ENCODE measurements at regions not wholly inside any gene's neighbourhood (a gene's known extent, or its start where the extent isn't known, plus 50 kb on each side); places are given as distances from the start of the nearest gene placed in this dataset.

DNA sequence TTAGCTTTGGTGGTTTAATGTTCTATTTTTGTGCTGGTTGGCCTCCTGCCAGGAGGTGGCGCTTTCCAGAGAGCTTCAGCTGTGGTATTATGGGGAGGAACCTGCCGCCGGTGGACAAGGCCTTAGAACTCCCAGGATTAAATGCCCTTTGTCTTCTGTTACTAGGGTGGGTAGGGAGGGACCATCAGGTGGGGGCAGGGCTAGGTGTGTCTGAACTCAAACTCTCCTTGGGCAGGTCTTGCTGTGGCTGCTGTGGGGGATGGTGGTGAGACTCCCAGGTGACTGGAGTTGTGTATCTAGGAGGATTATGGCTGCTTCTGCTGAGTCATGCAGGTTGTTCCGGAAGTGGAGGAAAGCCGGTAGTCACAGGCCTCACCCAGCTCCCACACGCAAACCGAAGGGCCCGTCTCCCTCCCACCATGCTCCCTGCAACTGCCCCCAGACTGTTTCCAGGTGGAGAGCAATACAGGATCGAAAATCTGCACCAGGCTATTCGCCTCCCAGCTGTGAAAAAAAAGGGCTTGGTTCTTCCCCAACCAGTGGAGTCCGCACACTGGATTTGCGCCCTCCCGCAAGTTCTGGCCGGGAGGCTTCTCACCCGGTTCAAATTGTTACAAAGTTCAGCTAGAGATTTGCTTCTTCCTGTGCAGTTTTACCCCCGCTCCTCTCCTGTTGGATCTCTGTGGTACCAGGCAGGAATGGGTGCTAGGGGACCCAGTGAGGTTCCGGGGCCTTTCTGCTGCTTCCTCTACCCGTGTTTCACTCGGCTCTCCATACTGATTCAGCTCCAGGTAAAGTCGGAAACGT, 220.5 kb downstream of the CENPF start:
- DNase-seq (ENCODE audit: low spot score), result no peak

GRCh38 chr1:214824763-214825162, 221.8 kb downstream of the CENPF start:
- TF ChIP-seq CTCF (IDR thresholded peaks at IDR 0.05; ENCODE audit: extremely low read depth, missing control alignments), result no peak
- no peak for DNase-seq (ENCODE audit: low spot score)

More for the DNA sequence above, 220.5 kb downstream of the CENPF start:
- TF ChIP-seq CTCF (IDR thresholded peaks at IDR 0.05; ENCODE audit: extremely low read depth, missing control alignments), result no peak

DNA sequence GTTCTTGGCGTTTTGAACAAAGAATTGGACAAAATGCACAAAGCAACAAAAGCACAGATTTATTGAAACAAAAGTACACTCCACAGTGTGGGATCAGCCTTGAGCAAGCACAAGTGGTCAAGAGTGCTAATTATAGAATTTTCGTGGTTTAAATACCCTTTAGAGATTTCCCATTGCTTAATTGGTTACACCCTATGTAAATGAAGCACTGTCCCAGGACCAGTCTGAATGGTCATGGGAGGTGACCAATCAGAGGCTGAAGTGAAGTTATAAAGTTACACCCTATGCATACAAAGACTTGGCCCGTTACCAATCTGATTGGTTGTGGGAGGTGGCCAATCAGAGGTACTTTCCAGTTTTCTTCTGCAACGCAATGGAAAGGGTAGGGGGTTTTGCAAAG, 223.6 kb downstream of the CENPF start:
- TF ChIP-seq CTCF (IDR thresholded peaks at IDR 0.05; ENCODE audit: extremely low read depth, missing control alignments), result no peak
- DNase-seq (ENCODE audit: low spot score), result no peak

DNA sequence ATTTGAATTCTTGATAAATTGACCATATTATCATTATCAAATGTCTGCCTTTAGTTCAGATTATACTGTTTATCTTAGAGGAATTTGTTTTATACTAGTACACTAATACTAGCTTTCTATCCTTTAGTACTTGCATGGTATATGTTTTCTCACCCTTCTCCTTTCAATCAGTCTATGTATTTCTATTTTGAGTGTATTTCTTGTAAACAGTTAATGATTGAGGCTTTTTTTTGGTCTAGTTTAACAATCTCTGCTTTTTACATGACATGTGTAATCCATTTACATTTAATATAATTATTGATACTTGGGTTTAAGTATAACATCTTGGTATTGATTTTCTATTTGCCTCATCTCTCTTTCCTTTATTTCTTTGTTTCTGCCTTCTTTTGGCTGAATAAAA, 224.9 kb downstream of the CENPF start:
- no peak for DNase-seq (ENCODE audit: low spot score)
- no peak for TF ChIP-seq CTCF (IDR thresholded peaks at IDR 0.05; ENCODE audit: extremely low read depth, missing control alignments)

DNA sequence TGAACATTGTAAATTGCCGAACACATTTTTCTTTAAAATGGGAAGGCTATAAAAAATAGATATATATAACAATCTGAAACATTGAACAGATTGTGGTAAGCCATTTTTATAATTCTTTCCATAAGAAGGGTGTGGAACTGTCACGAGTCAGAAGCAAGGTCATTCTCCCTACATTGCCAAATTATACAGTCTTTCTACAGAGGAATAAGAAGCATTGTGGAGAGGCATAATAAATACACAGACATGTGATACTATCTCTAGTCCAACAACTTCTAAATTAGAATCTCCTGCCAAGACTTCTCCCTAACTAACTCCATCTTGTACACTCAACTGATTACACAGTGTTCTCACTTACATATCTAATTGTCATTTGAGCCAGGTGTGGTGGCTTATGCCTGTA, 227.9 kb downstream of the CENPF start:
- no peak for DNase-seq (ENCODE audit: low spot score)
- TF ChIP-seq CTCF (IDR thresholded peaks at IDR 0.05; ENCODE audit: extremely low read depth, missing control alignments), result no peak

GRCh38 chr1:214831956-214832355, 229.0 kb downstream of the CENPF start:
- no peak for DNase-seq (ENCODE audit: low spot score)
- TF ChIP-seq CTCF (IDR thresholded peaks at IDR 0.05; ENCODE audit: extremely low read depth, missing control alignments), result no peak

DNA sequence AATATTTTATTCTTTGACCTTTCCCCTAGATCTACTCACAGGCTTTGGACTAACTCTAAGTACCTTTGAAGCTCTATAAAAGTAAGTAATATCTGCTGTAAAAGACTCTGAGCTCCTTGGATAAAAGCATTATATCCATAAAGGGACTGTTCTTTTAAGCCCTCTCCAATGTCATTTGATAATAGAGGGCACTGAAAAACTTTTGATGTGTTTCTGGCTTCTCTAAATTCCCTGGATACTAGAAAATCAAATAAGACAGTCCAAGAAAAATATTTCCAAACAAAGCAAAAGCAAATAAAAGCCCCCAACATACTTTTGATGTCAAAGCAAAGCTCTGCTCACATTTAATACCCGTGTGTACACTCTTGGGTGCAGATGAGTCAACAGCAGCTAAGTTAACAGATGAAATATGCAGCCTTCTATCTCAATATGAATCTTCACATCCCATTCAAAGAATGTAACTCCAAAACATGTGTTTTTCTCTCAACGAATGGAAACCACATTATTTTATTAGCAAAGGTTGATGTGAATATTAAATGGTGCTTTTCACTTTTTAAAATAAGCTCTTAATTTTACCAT, 230.3 kb downstream of the CENPF start:
- DNase-seq (ENCODE audit: low spot score), result no peak
- no peak for TF ChIP-seq CTCF (IDR thresholded peaks at IDR 0.05; ENCODE audit: extremely low read depth, missing control alignments)

Measured in GM20000 (cell line).